ENCODE measurements at regions not wholly inside any gene's neighbourhood (a gene's known extent, or its start where the extent isn't known, plus 50 kb on each side); places are given as distances from the start of the nearest gene placed in this dataset.

DNA sequence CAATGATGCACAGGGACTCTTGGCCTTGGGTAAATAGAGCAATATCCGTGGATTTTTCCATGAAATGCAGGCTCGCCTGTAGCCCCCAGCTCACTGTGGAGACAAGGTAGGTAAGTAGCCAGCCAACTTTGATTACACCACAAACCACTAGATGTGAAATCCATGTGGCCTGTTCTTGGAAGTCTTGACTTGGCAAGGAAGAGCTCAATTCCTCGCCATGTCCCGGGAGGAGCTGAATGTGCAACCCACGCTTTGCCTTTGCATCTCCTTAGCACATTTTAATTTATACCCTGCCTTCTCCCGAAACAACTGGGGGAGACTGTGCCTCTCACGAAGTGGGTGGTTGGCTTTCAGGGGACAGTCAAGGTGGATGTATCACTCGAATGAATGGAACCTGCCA is 347.7 kb upstream of the MKI67 start:
- dilution Hi-C loops (cut with MboI; ENCODE audit: extremely low pct_ligation_motif_present, low sequenced_read_pairs) (no loop called here), intact Hi-C loops (cut with micrococcal nuclease) (no loop called here)
- H3K9me3 ChIP-seq (replicated peaks; ENCODE audit: control insufficient read depth, insufficient read depth, low read length) = no peaks in the 10 kb centered on the region
- no peak overlapping the region for H3K4me3 ChIP-seq (replicated peaks in 1 of 3; ENCODE audit: insufficient read depth in 1 of 3, low read depth in 1 of 3, low read length in 3 of 3)
- no peak overlapping the region for H2AFZ ChIP-seq (ENCODE audit: low read depth, low read length)
- BruUV-seq (replicated peaks) = no TSS peak
- H3K79me2 ChIP-seq (ENCODE audit: control insufficient read depth, insufficient read depth, low read length) = no peaks in the 10 kb centered on the region
- H3K9me1 ChIP-seq (replicated peaks; ENCODE audit: control insufficient read depth, extremely low read depth, insufficient read depth, low read length) = no peaks in the 10 kb centered on the region
- H3K27ac ChIP-seq (ENCODE audit: insufficient read depth, low read depth, low read length) = no peak overlapping the region
- H4K20me1 ChIP-seq (replicated peaks; ENCODE audit: control insufficient read depth, extremely low read depth, insufficient read depth, low read length) = no peaks in the 10 kb centered on the region
- CTCF ChIA-PET = no interaction called here
- POLR2A ChIA-PET = no interaction called here
- no peak for DNase-seq (ENCODE audit: low read depth, low spot score)
- TF ChIP-seq MYC (IDR thresholded peaks at IDR 0.05; ENCODE audit: low read depth, low read length) (no peak), POLR2AphosphoS5 (IDR thresholded peaks at IDR 0.05; ENCODE audit: insufficient read depth, low read depth, low read length) (no peak), FOS (IDR thresholded peaks at IDR 0.05; ENCODE audit: borderline replicate concordance, insufficient read depth, low read length) (no peak), GATA2 (IDR thresholded peaks at IDR 0.05; ENCODE audit: insufficient read depth, insufficient read length, low read depth, low read length) (no peak)
- no peak overlapping the region for H3K4me2 ChIP-seq (ENCODE audit: insufficient read depth, low read length)
- H3K9ac ChIP-seq (replicated peaks; ENCODE audit: extremely low read depth, insufficient read depth, low read length) = no peak overlapping the region
- no peaks in the 10 kb centered on the region for H3K36me3 ChIP-seq (ENCODE audit: control insufficient read depth in 2 of 2, extremely low read depth in 1 of 2, insufficient read depth in 2 of 2, low read length in 2 of 2)
- H3K27me3 ChIP-seq (ENCODE audit: control insufficient read depth in 2 of 2, insufficient read depth in 2 of 2, low read length in 2 of 2) = no peaks in the 10 kb centered on the region
- no peaks in the 10 kb centered on the region for H3K4me1 ChIP-seq (ENCODE audit: control insufficient read depth, extremely low read depth, insufficient read depth, low read length)
- no peak for FAIRE-seq

DNA sequence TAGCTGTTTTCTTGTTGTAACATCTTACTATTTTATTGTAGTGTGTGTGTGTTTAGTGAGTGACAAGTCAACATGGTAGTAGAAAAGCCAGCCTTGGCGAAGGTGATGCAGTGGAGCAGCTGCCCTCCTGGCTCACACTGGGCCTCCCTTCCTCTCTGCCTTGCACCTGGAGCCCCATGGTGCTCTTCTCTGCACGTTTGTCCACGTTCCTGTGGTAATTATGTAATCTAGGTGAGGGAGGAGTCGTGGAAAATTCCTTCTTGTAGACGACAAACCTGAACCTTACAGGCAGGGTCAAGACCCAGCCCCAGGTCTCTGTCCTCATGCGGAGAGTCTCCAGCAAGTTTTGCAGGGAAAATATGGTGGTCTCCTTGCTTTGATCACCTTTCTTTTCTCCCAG is 348.3 kb upstream of the MKI67 start:
- TF ChIP-seq, protein P1, sequence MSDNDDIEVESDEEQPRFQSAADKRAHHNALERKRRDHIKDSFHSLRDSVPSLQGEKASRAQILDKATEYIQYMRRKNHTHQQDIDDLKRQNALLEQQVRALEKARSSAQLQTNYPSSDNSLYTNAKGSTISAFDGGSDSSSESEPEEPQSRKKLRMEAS (IDR thresholded peaks at IDR 0.05; ENCODE audit: insufficient read depth, insufficient read length) = no peak
- TF ChIP-seq, protein P2, sequence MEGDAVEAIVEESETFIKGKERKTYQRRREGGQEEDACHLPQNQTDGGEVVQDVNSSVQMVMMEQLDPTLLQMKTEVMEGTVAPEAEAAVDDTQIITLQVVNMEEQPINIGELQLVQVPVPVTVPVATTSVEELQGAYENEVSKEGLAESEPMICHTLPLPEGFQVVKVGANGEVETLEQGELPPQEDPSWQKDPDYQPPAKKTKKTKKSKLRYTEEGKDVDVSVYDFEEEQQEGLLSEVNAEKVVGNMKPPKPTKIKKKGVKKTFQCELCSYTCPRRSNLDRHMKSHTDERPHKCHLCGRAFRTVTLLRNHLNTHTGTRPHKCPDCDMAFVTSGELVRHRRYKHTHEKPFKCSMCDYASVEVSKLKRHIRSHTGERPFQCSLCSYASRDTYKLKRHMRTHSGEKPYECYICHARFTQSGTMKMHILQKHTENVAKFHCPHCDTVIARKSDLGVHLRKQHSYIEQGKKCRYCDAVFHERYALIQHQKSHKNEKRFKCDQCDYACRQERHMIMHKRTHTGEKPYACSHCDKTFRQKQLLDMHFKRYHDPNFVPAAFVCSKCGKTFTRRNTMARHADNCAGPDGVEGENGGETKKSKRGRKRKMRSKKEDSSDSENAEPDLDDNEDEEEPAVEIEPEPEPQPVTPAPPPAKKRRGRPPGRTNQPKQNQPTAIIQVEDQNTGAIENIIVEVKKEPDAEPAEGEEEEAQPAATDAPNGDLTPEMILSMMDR (IDR thresholded peaks at IDR 0.05; ENCODE audit: extremely low read depth in 1 of 2, insufficient read depth in 1 of 2, low read depth in 1 of 2, low read length in 2 of 2) = no peak
- TF ChIP-seq FOS (IDR thresholded peaks at IDR 0.05; ENCODE audit: borderline replicate concordance, insufficient read depth, low read length) = no peak
- TF ChIP-seq GATA2 (IDR thresholded peaks at IDR 0.05; ENCODE audit: insufficient read depth, insufficient read length, low read depth, low read length) = no peak
- no peak for TF ChIP-seq MYC (IDR thresholded peaks at IDR 0.05; ENCODE audit: low read depth, low read length)
- no peak for TF ChIP-seq POLR2A (IDR thresholded peaks at IDR 0.05; ENCODE audit: low read depth, low read length)
- no peak for TF ChIP-seq EZH2 (IDR thresholded peaks at IDR 0.05; ENCODE audit: borderline replicate concordance, low read depth, low read length, severe bottlenecking)
- no peak for TF ChIP-seq POLR2AphosphoS5 (IDR thresholded peaks at IDR 0.05; ENCODE audit: insufficient read depth, low read depth, low read length)
- no peak for TF ChIP-seq JUN (IDR thresholded peaks at IDR 0.05; ENCODE audit: borderline replicate concordance, insufficient read depth, insufficient read length, low read depth)
- FAIRE-seq (no peak), DNase-seq (ENCODE audit: low read depth, low spot score) (no peak)
- Histone ChIP-seq H3K4me1 (ENCODE audit: control insufficient read depth, extremely low read depth, insufficient read depth, low read length) (no peaks in the 10 kb centered on the region), H3K27me3 (ENCODE audit: control insufficient read depth in 2 of 2, insufficient read depth in 2 of 2, low read length in 2 of 2) (no peaks in the 10 kb centered on the region), H2AFZ (ENCODE audit: low read depth, low read length) (no peak overlapping the region), H3K4me3 (replicated peaks in 1 of 3; ENCODE audit: insufficient read depth in 1 of 3, low read depth in 1 of 3, low read length in 3 of 3) (no peak overlapping the region), H3K9ac (replicated peaks; ENCODE audit: extremely low read depth, insufficient read depth, low read length) (no peak overlapping the region), H3K4me2 (ENCODE audit: insufficient read depth, low read length) (no peak overlapping the region), H3K79me2 (ENCODE audit: control insufficient read depth, insufficient read depth, low read length) (no peaks in the 10 kb centered on the region), H4K20me1 (replicated peaks; ENCODE audit: control insufficient read depth, extremely low read depth, insufficient read depth, low read length) (no peaks in the 10 kb centered on the region), H3K9me1 (replicated peaks; ENCODE audit: control insufficient read depth, extremely low read depth, insufficient read depth, low read length) (no peaks in the 10 kb centered on the region), H3K9me3 (replicated peaks; ENCODE audit: control insufficient read depth, insufficient read depth, low read length) (no peaks in the 10 kb centered on the region), H3K36me3 (ENCODE audit: control insufficient read depth in 2 of 2, extremely low read depth in 1 of 2, insufficient read depth in 2 of 2, low read length in 2 of 2) (no peaks in the 10 kb centered on the region), H3K27ac (ENCODE audit: insufficient read depth, low read depth, low read length) (no peak overlapping the region)
- intact Hi-C loops (cut with micrococcal nuclease) (no loop called here), dilution Hi-C loops (cut with MboI; ENCODE audit: extremely low pct_ligation_motif_present, low sequenced_read_pairs) (no loop called here)
- ChIA-PET CTCF (no interaction called here), POLR2A (no interaction called here)
- BruUV-seq (replicated peaks) = no TSS peak
